ENCODE measurements at regions not wholly inside any gene's neighbourhood (a gene's known extent, or its start where the extent isn't known, plus 50 kb on each side); places are given as distances from the start of the nearest gene placed in this dataset.

DNA sequence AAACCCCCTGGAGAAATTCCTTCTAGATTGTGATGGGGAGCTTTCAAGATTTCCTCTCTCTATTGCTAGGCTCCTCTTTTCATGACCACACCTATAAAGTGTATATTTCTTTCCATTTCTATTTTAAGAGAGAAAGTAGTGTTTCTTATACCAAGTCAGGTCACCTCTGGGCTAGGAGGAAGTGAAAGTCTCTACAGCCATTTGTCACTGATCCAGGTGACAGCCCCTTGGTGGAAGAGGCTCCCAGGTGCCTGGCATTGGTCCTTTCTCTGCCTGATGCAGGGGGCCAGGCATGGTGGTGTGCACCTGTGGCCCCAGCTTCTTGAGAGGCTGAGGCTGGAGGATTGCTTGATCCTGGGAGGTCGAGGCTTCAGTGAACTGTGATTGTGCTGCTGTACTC, 64.7 kb downstream of the DHCR7 start:
- DNase-seq (no peak), ATAC-seq (no peak)
- Mint-ChIP-seq H3K4me1 (peaks cover 0 to 32% (median 4%) of the 10 kb centered on the region in 4 donors), H3K27ac (no peak overlapping the region), H3K36me3 (peaks cover 0 to 5% (median 0%) of the 10 kb centered on the region in 3 donors), H3K27me3 (peaks cover 4 to 49% (median 29%) of the 10 kb centered on the region in 5 donors), H3K9me3 (peaks cover 0 to 9% (median 0%) of the 10 kb centered on the region in 9 donors), H3K4me3 (peak overlapping the region in 1 of 10 donors; percentile 12)
- POLR2A ChIA-PET, result no interaction called here

DNA sequence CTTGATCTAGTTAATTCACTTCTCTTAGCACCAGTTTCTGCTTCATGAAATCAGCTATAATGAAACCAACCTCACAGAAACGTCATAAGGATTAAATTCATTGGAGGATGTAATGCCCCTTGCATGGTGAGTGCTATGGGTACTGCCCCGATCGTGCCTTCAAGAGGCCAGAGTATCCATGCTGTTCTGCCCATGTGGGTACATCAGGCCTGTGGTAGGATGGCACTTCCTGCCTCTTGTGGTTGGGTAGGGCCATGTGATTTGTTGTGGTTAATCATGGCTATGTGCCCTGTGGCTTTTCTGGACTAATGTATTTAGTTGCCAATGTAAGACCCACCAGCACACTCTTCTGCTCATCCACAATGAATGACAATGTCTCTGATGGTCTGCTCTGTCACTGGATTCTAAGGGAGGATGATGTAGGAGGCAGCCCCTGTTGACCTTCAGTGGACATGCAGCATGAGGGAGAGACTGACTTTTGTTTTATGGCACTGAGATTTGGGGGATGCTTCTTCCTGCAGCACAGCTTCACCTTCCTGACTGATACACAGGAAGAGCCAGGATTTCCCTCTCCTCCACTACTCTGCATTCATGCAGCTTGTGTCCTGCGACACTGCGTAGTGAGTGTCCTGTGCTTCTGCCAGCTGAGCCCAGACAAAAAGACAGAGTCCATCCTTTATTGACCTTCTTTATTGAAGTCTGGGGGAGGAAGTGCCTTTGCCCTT, 66.2 kb downstream of the DHCR7 start:
- no peak for ATAC-seq
- Mint-ChIP-seq H3K4me3 (peak overlapping the region in 1 of 10 donors; percentile 1), H3K9me3 (peaks cover 0 to 14% (median 4%) of the 10 kb centered on the region in 9 donors), H3K27me3 (peaks cover 9 to 41% (median 28%) of the 10 kb centered on the region in 5 donors), H3K27ac (no peak overlapping the region), H3K36me3 (peaks cover 0 to 5% (median 0%) of the 10 kb centered on the region in 3 donors), H3K4me1 (peaks cover 0 to 32% (median under 1%) of the 10 kb centered on the region in 4 donors)
- POLR2A ChIA-PET, result no interaction called here
- no peak for DNase-seq

DNA sequence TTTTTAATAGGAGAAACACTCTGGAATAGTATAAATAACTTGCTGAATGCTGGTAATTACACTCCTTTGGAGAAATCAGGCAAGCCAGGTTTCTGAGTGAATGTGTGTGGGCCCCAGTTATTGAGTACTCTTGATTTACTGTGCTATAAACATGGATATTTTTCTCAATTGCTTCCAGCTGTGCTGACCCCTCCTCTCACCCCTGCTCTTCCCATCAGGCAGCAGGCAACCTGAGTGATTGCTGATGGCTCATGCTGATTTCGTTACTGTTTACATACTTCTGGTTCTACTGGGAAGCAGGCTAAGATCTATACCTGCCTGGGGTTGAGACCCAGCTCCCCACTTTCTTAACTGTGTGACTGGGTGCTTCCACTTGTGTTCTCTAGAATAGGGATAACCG, 68.5 kb downstream of the DHCR7 start:
- Mint-ChIP-seq H3K4me1 (peaks cover 0 to 22% (median 0%) of the 10 kb centered on the region in 4 donors), H3K27me3 (peaks cover 18 to 49% (median 22%) of the 10 kb centered on the region in 5 donors), H3K27ac (no peak overlapping the region), H3K4me3 (no peak overlapping the region), H3K9me3 (peaks cover 0 to 27% (median 13%) of the 10 kb centered on the region in 9 donors), H3K36me3 (peaks cover 0 to 15% (median 0%) of the 10 kb centered on the region in 3 donors)
- POLR2A ChIA-PET, result no interaction called here
- ATAC-seq, result no peak
- DNase-seq, result no peak

DNA sequence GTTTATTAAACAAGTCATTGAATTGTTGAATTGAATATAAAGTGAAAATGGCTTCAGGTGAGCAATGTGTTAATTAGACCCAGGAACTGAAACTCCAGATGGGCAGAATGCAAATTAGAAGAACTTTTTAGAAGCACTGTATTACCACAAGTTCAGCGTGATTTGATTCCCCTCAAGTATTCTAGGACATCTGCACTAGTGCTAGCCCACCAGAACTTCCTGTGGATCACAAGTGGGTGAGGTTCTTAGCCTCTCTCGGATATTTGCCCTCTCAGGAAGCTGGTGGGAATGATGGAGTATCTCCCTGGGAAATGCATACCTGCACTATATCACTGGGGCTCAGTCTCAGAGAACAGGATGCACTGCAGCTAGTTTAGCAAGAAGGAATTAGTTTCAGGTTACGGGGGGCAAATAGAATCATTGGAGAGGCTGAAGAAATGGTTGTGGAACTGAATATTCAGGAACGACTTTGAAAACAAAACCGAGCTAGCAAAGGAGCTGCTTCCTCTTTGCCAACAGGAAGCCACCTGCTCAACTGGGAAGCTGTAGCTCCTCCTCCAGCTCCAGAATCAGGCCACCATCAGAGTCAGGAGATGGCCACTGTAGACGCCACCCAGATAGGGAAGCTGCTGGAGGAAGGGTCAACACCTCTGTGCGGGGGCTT, 74.3 kb downstream of the DHCR7 start:
- POLR2A ChIA-PET, result no interaction called here
- DNase-seq (no peak), ATAC-seq (no peak)
- Mint-ChIP-seq H3K4me1 (peaks cover 0 to 16% (median 0%) of the 10 kb centered on the region in 4 donors), H3K9me3 (peaks cover 0 to 24% (median 8%) of the 10 kb centered on the region in 9 donors), H3K27me3 (peaks cover 13 to 30% (median 14%) of the 10 kb centered on the region in 5 donors), H3K27ac (peak overlapping the region in 1 of 10 donors; percentile 27), H3K36me3 (peaks cover 0 to 10% (median 0%) of the 10 kb centered on the region in 3 donors), H3K4me3 (peak overlapping the region in 1 of 10 donors; percentile 41)

DNA sequence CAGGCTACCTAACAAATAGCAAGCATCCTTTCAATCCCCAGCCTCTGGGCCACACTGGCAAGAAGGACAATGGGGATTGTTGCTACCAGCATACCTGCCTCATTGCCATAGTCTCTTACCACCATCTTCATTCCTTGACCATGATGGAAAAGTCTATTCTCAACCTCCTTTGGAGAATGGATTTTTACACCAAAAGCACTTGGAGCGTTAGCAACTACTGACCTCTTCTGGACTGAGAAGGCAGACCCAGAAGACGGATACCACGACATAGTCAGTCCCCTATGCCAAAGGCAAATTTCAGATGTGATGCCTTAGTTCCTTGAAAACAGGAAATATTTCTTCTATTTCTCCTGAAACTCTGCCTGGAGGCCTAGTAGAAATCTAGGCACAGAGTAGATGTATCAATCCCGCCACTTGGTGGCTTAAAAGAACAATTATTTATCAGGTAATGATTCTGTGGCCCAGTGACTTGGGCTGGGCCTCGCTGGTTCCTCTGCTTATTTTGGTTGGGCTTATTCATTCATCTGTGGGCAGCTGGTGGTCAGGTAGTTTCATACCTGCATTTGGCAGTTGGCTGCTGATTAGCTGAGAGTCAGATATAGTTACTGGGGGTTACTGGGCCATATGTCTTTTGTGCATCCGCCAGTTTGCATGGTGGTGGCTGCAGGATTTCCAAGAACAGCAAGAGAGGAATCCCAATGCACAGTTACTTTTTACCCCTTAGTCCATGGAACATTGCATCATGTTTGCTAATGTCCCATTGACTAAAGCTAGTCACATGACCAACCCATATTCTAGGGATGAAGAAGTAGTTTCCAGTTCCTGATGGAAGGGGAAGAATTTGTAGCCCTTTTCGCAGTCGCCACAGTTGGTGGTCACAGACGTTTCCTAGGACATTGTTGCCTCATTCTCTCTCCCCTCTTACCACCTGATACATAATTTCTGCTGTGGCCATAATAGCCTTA, 75.2 kb downstream of the DHCR7 start:
- H3K27ac Mint-ChIP-seq, result no peak overlapping the region
- no peak for ATAC-seq
- H3K27me3 Mint-ChIP-seq, result peaks cover 10 to 27% (median 11%) of the 10 kb centered on the region in 5 donors
- POLR2A ChIA-PET, result no interaction called here
- no peak for DNase-seq
- peaks cover 0 to 10% (median 0%) of the 10 kb centered on the region in 3 donors for H3K36me3 Mint-ChIP-seq
- H3K4me3 Mint-ChIP-seq, result no peak overlapping the region
- peaks cover 0 to 24% (median 8%) of the 10 kb centered on the region in 9 donors for H3K9me3 Mint-ChIP-seq
- H3K4me1 Mint-ChIP-seq, result peaks cover 0 to 16% (median 0%) of the 10 kb centered on the region in 4 donors

DNA sequence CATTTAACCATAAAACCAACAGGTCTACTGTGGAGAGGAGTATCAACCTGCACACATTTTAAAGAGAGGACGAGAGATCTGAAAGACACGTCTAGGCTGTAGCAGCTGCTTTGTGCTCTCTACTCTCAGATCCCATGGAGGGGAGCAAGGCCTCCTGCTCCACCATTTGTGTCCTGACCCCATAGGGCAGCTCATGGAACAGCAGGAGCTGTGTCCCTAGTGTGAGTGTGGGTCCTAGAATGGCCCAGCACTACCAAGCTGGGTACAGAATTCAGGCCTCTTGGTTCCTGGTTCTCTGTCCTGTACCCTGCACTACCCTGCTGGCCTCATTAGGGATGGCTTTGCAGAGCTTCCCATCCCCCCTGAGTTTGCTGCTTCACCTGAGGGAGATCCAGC, 76.5 kb downstream of the DHCR7 start:
- Mint-ChIP-seq H3K27ac (no peak overlapping the region), H3K9me3 (peaks cover 0 to 17% (median 7%) of the 10 kb centered on the region in 9 donors), H3K36me3 (peaks cover 0 to 9% (median 0%) of the 10 kb centered on the region in 3 donors), H3K27me3 (peaks cover 8 to 30% (median 12%) of the 10 kb centered on the region in 5 donors), H3K4me3 (no peak overlapping the region), H3K4me1 (peaks cover 0 to 16% (median 0%) of the 10 kb centered on the region in 4 donors)
- POLR2A ChIA-PET, result no interaction called here
- ATAC-seq, result no peak
- no peak for DNase-seq

DNA sequence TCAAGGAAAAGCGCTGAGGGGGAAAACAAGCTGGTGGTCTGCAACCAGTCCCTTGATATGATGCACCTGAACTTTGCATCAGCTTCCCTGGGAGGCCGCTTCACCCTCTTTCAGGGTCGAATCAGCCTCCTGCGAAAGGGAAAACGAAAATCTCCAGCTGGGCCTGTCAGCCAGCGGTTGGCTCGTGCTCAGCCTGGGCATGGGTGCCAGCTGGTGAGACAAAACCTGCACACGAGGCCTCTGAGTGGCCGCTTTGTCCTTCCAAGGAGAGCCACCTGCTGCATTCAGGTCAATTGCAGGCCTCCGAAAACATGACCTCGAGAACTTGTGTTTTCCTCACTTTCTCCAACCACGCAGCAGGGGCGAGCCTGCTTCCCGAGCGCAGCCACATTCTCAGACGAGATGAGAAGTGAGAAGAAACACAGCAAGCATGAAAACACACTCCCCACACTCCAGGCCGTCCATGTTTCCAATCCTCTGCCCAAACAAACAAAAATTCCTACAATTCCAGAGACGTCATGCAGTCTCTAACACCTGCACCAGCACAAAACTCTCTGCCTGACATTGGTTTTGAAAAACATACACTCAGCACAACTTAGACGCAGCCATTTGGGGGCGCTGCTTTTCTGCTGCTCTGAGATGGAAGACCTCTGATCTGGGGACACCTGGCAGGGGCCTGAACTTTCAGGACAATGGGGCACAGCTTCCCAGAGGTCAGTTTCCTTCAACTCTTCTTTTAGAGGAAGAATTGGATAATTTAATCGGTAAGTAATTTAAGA, 77.1 kb downstream of the DHCR7 start:
- POLR2A ChIA-PET, result no interaction called here
- no peak for DNase-seq
- Mint-ChIP-seq H3K27me3 (peaks cover 4 to 24% (median 10%) of the 10 kb centered on the region in 5 donors), H3K9me3 (peaks cover 0 to 11% (median 5%) of the 10 kb centered on the region in 9 donors), H3K27ac (peak overlapping the region in 1 of 10 donors; percentile 62), H3K4me3 (no peak overlapping the region), H3K36me3 (peaks cover 0 to 3% (median 0%) of the 10 kb centered on the region in 3 donors), H3K4me1 (peaks cover 0 to 16% (median 0%) of the 10 kb centered on the region in 4 donors)
- ATAC-seq, result no peak

DNA sequence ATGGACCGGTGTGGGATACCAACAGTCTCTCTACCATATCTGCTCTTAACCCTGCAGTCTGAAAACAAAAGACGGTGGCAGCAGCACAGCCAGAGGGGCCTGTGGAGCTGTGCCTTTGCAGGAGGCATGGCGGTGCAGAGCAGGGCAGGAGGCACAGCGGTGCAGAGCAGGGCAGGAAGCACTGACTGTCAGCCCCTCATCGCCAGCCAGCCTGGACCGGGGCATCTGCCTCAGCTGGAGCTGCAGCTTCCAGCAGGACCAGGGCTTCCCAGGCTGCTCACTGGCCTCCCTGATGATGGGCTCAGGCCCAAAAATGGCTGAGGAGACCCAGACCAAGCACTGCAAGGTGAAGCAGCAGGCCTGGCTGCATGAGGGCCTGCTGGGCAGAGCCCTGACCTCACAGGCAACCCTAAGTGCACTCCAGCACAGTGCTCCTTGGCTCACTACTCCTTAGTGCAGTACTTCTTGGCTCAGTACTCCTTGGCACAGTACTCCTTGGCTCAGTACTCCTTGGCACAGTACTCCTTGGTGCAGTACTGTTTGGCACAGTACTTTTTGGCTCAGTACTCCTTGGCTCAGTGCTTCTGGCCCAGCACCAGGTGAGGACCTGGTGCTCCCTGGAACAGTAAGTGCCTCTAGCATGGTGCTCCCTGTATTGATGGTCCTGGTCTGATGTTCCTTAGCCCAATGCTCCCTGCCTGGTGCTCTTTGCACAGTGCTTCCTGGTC, 78.0 kb downstream of the DHCR7 start:
- Mint-ChIP-seq H3K4me3 (no peak overlapping the region), H3K27ac (no peak overlapping the region), H3K4me1 (peaks cover 0 to 16% (median 0%) of the 10 kb centered on the region in 4 donors), H3K9me3 (peaks cover 0 to 6% (median 0%) of the 10 kb centered on the region in 9 donors), H3K36me3 (no peaks in the 10 kb centered on the region), H3K27me3 (peaks cover 3 to 15% (median 8%) of the 10 kb centered on the region in 5 donors)
- POLR2A ChIA-PET, result no interaction called here
- DNase-seq, result no peak
- no peak for ATAC-seq

DNA sequence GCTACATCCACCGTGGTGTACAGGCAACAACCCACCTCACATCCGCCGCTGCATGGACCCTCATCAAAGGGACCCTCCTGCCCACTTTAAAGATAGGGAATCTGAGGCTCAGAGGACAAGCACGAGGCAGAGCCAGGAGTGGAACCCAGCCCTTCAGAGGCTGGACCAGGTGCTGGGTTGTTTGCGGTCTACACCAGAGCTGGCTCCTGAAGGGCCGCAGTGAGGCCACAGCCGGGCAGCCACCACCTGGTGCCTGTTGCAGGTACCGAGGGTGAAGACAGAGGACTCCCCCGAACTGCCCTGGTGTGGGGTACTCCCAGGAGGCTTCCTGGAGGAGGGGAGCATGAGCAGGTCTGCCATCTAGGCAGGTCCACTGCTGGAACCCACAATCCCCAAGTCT, 78.8 kb downstream of the DHCR7 start:
- POLR2A ChIA-PET, result no interaction called here
- no peak for ATAC-seq
- Mint-ChIP-seq H3K36me3 (no peaks in the 10 kb centered on the region), H3K27me3 (peaks cover 0 to 10% (median 5%) of the 10 kb centered on the region in 5 donors), H3K4me1 (peaks cover 0 to 16% (median 0%) of the 10 kb centered on the region in 4 donors), H3K9me3 (no peaks in the 10 kb centered on the region), H3K27ac (no peak overlapping the region), H3K4me3 (no peak overlapping the region)
- DNase-seq, result no peak

DNA sequence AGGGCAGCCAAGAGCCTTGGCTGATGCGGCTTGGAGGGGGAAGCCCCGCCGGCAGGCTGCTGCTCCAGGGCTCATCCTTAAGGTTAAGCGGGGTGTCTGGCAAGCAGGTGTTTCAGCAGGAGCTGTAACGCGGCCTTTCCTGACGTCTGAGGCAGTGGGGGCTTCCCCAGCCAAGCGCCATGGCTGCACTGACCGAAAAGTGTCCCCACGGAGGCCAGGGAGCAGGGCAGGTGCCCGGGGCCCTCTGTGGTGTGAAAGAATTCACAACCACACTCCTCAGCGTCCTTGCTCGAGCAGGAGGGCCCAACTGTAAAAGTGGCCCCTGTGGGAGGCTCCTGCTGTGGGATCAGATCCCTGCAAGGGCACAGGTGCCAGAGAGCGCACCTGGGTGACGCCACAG, 79.2 kb downstream of the DHCR7 start:
- DNase-seq, result no peak
- no peaks in the 10 kb centered on the region for H3K36me3 Mint-ChIP-seq
- ATAC-seq, result no peak
- H3K9me3 Mint-ChIP-seq, result no peaks in the 10 kb centered on the region
- no peak overlapping the region for H3K27ac Mint-ChIP-seq
- POLR2A ChIA-PET, result no interaction called here
- H3K4me1 Mint-ChIP-seq, result peaks cover 0 to 14% (median 0%) of the 10 kb centered on the region in 4 donors
- H3K4me3 Mint-ChIP-seq, result no peak overlapping the region
- peaks cover 0 to 10% (median 5%) of the 10 kb centered on the region in 5 donors for H3K27me3 Mint-ChIP-seq

DNA sequence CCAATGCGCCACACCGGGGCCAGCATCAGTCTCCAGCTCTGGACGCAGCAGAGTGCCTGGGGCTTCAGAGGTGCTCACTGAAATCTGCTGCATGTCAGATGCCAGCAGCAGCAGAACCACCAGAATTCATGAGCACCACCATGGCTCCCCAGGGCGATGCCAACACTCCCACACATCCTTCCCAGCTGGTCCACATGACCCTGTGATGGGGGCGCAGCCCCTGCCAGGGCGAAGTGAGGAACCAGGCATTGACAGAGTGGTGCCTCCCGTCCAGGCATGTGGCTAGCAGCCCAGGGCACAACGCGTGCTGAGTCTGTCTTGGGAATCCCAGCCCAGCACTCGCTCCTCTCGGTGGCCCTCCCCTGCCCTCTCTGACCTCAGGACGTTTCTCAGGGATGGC, 80.4 kb downstream of the DHCR7 start:
- POLR2A ChIA-PET, result no interaction called here
- ATAC-seq (no peak), DNase-seq (no peak)
- H3K4me1 Mint-ChIP-seq, result peaks cover 0 to 6% (median 0%) of the 10 kb centered on the region in 4 donors
- no peak overlapping the region for H3K4me3 Mint-ChIP-seq
- H3K9me3 Mint-ChIP-seq, result no peaks in the 10 kb centered on the region
- H3K27ac Mint-ChIP-seq, result no peak overlapping the region
- no peaks in the 10 kb centered on the region for H3K36me3 Mint-ChIP-seq
- H3K27me3 Mint-ChIP-seq, result peaks cover 0 to 10% (median 5%) of the 10 kb centered on the region in 5 donors

Measured in naive thymus-derived CD8-positive, alpha-beta T cell (primary cell).